ENCODE measurements at regions not wholly inside any gene's neighbourhood (a gene's known extent, or its start where the extent isn't known, plus 50 kb on each side); places are given as distances from the start of the nearest gene placed in this dataset.

DNA sequence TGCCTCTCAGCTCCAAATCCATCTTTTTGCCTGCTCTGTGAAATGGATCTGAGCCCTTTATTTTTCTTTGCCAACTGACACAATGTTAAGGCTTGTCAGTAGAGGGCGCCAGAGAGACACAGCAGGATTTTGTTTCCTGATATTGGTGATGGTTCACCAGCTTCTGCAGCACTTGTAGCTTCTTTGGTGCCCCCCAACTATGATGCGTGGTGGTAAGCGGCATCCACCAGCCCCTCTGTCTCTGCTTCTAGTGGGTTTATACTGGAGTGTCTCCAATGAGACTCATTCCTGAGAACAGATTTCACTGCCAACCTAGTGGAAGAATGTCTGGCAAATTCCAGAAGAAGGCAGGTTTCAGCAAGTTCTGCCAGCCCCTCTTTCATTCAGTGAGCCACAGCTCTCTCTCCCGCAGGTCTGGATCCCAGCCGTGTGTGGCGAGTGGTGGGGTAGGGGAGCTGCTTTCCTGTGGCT lies 471.9 kb upstream of the FRG2C start:
- ChIA-PET POLR2A (no interaction called here), RAD21 (ENCODE audit: low non-redundant PET in 1 of 2, low total read pairs in 2 of 2, uncharacterized antibody in 2 of 2, unreplicated experiment in 2 of 2) (no interaction called here), CTCF (interaction anchor here (0.8 to 1.5 kb wide), 3 partner anchors 12 to 230 kb away, joined by 3 to 6 read pairs (median 4); no protein-coding TSS in a partner anchor)
- Histone ChIP-seq H3K9ac (ENCODE audit: low read length) (no peak overlapping the region), H3K4me3 (replicated peaks in 1 of 2; ENCODE audit: low read depth in 1 of 2, low read length in 2 of 2) (no peak overlapping the region), H3K4me2 (ENCODE audit: low read length) (no peak overlapping the region), H3K36me3 (ENCODE audit: control insufficient read depth in 1 of 2, insufficient read depth in 2 of 2, low read length in 2 of 2) (no peaks in the 10 kb centered on the region), H3K79me2 (ENCODE audit: insufficient read depth, low read length) (no peaks in the 10 kb centered on the region), H3K27me3 (ENCODE audit: insufficient read depth, low read length) (no peaks in the 10 kb centered on the region), H3K9me2 (ENCODE audit: insufficient read depth) (no peaks in the 10 kb centered on the region), H3K9me3 (ENCODE audit: control insufficient read depth in 1 of 2, insufficient read depth in 1 of 2, low read depth in 1 of 2, low read length in 2 of 2) (no peaks in the 10 kb centered on the region), H2AFZ (ENCODE audit: low read depth, low read length, poor library complexity, severe bottlenecking) (no peak overlapping the region), H3K27ac (ENCODE audit: low read depth, low read length) (no peak overlapping the region), H3K4me1 (ENCODE audit: control insufficient read depth in 1 of 2, insufficient read depth in 2 of 2, low read length in 2 of 2) (no peaks in the 10 kb centered on the region), H4K20me1 (ENCODE audit: insufficient read depth) (no peaks in the 10 kb centered on the region)
- DNase-seq (ENCODE audit: low read depth, low spot score) (peak; percentile 3), ATAC-seq (no peak)
- intact Hi-C loops (cut with micrococcal nuclease), result loop anchor here (5.0 to 10.0 kb wide), 2 partner anchors 235 to 363 kb away; no protein-coding TSS in a partner anchor
- TF ChIP-seq SRF (IDR thresholded peaks at IDR 0.05; ENCODE audit: low read depth) (no peak), JUND (IDR thresholded peaks at IDR 0.05) (no peak), EGR1 (IDR thresholded peaks at IDR 0.05; ENCODE audit: low read depth) (no peak), ELF1 (IDR thresholded peaks at IDR 0.05; ENCODE audit: borderline replicate concordance, low read depth) (no peak), CTCF (IDR thresholded peaks at IDR 0.05 in 2 of 3, conservative IDR thresholded peaks at IDR 0.05 in 1 of 3; ENCODE audit: borderline replicate concordance in 1 of 3, insufficient read depth in 1 of 3, low read depth in 2 of 3, low read length in 2 of 3) (peak; percentile 39 to 91 (median 86); a peak in 5 of 6 replicates), CBX3 (IDR thresholded peaks at IDR 0.05; ENCODE audit: low read depth) (no peak), RAD21 (IDR thresholded peaks at IDR 0.05; ENCODE audit: low read depth) (peak; percentile 41)
- no TSS peak for BruUV-seq (replicated peaks)

GRCh38 chr3:75193797-75194196 lies 470.3 kb upstream of the FRG2C start:
- DNase-seq (ENCODE audit: low read depth, low spot score) (no peak), ATAC-seq (no peak)
- no peak overlapping the region for H3K4me3 ChIP-seq (replicated peaks in 1 of 2; ENCODE audit: low read depth in 1 of 2, low read length in 2 of 2)
- H3K9me3 ChIP-seq (ENCODE audit: control insufficient read depth in 1 of 2, insufficient read depth in 1 of 2, low read depth in 1 of 2, low read length in 2 of 2), result no peaks in the 10 kb centered on the region
- no peaks in the 10 kb centered on the region for H3K4me1 ChIP-seq (ENCODE audit: control insufficient read depth in 1 of 2, insufficient read depth in 2 of 2, low read length in 2 of 2)
- no peaks in the 10 kb centered on the region for H3K79me2 ChIP-seq (ENCODE audit: insufficient read depth, low read length)
- ChIA-PET POLR2A (no interaction called here), CTCF (no interaction called here), RAD21 (ENCODE audit: low non-redundant PET in 1 of 2, low total read pairs in 2 of 2, uncharacterized antibody in 2 of 2, unreplicated experiment in 2 of 2) (no interaction called here)
- no peak overlapping the region for H3K27ac ChIP-seq (ENCODE audit: low read depth, low read length)
- H3K36me3 ChIP-seq (ENCODE audit: control insufficient read depth in 1 of 2, insufficient read depth in 2 of 2, low read length in 2 of 2), result no peaks in the 10 kb centered on the region
- intact Hi-C loops (cut with micrococcal nuclease), result loop anchor here (5.0 to 10.0 kb wide), 2 partner anchors 234 to 361 kb away; no protein-coding TSS in a partner anchor
- no peaks in the 10 kb centered on the region for H3K9me2 ChIP-seq (ENCODE audit: insufficient read depth)
- H2AFZ ChIP-seq (ENCODE audit: low read depth, low read length, poor library complexity, severe bottlenecking), result no peak overlapping the region
- no peaks in the 10 kb centered on the region for H3K27me3 ChIP-seq (ENCODE audit: insufficient read depth, low read length)
- H3K4me2 ChIP-seq (ENCODE audit: low read length), result no peak overlapping the region
- no TSS peak for BruUV-seq (replicated peaks)
- H3K9ac ChIP-seq (ENCODE audit: low read length), result no peak overlapping the region
- H4K20me1 ChIP-seq (ENCODE audit: insufficient read depth), result no peaks in the 10 kb centered on the region
- TF ChIP-seq SP1 (IDR thresholded peaks at IDR 0.05; ENCODE audit: low read depth) (no peak), POLR2AphosphoS5 (IDR thresholded peaks at IDR 0.05; ENCODE audit: low read depth, low read length) (no peak), EGR1 (IDR thresholded peaks at IDR 0.05; ENCODE audit: low read depth) (no peak), EZH2phosphoT487 (IDR thresholded peaks at IDR 0.05; ENCODE audit: borderline replicate concordance) (no peak), ELF1 (IDR thresholded peaks at IDR 0.05; ENCODE audit: borderline replicate concordance, low read depth) (no peak), TCF7L2 (IDR thresholded peaks at IDR 0.05; ENCODE audit: borderline replicate concordance, extremely low read depth, insufficient read depth, insufficient read length) (no peak), SIN3A (IDR thresholded peaks at IDR 0.05; ENCODE audit: low read depth) (no peak), EZH2 (IDR thresholded peaks at IDR 0.05) (no peak), ZNF274 (IDR thresholded peaks at IDR 0.05; ENCODE audit: low read depth, low read length) (no peak), CBX3 (IDR thresholded peaks at IDR 0.05; ENCODE audit: low read depth) (no peak), MAX (IDR thresholded peaks at IDR 0.05) (no peak), ZFX (IDR thresholded peaks at IDR 0.05) (no peak), RAD21 (IDR thresholded peaks at IDR 0.05; ENCODE audit: low read depth) (no peak), YY1 (IDR thresholded peaks at IDR 0.05; ENCODE audit: extremely low read depth, insufficient replicate concordance, low read depth, low read length) (no peak)
- TF ChIP-seq, protein P1, sequence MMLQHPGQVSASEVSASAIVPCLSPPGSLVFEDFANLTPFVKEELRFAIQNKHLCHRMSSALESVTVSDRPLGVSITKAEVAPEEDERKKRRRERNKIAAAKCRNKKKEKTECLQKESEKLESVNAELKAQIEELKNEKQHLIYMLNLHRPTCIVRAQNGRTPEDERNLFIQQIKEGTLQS (IDR thresholded peaks at IDR 0.05), result no peak

All from HCT116 (cell line).